NCI-H2196 (cell line): ENCODE measurements at regions not wholly inside any gene's neighbourhood (a gene's known extent, or its start where the extent isn't known, plus 50 kb on each side); places are given as distances from the start of the nearest gene placed in this dataset.
"Not testable (repeated sequence)": the region's sequence is repeated elsewhere in the genome, so short reads cannot be mapped to it uniquely, and the experiment has no call there.

Experiments used
- DNase-seq: peaks from one replicate; lab custom pipeline; 2025; ENCODE audit not compliant: unreplicated experiment; lab: John Stamatoyannopoulos, UW

DNA sequence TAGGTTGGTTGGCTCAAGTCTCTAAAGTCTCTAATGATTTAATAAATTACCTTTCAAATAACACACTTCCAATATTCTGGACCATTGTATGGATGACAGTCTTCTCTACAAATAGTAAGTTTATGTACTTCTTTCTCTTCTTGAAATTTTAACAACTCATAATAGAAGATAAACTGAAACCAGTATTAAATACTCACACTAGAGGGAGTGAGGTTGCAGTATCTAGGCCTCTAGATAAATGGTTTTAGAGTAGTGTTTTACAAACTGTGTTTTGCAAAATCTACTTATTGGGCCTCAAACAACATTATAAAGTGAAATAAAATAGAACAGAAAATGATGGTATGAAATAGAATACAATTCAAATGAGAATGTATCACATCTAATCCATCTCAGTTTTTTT is 479.9 kb upstream of the BRINP3 start:
- DNase-seq, result no peak

DNA sequence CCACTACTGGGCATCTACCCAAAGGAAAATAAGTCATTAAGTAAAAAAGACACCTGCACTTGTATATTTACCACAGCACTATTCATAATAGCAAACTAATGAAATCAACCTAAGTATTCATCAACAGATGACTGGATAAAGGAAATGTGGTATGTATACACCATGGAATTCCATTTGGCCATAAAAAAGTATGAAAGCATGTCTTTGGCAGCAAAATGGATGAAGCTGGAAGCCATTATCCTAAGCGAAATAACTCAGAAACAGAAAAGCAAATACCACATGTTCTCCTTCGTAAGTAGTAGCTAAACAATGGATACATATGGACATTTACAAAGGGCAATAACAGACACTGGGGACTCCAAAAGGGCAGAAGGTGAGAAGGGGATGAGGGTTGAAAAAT is 485.7 kb upstream of the BRINP3 start:
- DNase-seq, result no peak

DNA sequence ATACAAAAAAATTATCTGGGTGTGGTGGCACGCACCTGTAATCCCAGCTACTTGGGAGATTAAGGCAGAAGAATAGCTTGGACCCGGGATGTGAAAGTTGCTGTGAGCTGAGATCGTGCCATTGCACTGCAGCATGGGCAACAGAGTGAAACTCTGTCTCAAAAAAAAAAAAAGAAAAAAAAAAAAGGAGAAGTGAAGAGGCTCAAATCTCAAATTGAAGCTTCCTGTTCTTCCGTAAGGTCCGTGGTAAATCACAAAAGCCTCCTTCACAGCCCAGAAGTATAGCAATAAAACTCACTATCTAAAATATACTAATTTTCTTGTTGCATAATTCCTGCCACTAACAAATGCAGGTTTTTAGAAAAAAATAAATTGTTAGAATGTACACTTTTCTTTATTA is 498.2 kb upstream of the BRINP3 start:
- DNase-seq, result no peak

DNA sequence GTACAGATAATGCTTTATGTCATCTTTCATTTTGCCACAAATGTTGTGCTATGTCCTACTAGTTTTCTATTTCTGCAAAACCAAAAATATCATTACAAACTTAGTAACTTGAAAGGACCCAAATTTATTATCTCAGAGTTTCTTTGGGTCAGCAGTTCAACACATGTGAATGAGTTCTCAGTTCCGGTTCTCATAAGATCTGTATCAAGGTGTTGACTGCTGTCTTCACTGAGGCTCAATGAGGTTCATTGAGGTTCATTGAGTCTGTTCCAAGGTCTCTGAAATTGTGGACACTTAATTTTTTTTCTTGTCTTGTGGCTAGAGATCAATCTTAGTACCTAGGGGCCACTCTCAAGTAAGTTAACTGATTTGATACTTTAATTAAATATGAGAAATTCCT is 525.1 kb upstream of the BRINP3 start:
- DNase-seq, result no peak

DNA sequence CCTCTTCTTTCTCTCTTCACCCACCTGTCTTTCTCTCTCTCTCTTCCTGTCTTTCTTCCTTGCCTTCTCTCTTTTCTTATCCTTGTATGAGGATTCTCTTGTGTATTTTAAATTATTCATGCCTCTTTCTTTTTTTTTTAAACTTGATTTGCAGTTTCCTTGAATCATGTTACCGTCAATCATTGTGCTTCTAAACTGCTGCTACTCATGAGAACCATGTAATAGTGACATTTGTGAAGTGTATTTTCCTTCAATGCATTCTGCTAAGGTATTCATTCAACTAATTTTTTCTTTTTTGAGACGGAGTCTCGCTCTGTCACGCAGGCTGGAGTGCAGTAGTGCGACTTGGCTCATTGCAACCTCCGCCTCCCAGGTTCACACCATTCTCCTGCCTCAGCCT is 539.1 kb upstream of the BRINP3 start:
- DNase-seq, result no peak

DNA sequence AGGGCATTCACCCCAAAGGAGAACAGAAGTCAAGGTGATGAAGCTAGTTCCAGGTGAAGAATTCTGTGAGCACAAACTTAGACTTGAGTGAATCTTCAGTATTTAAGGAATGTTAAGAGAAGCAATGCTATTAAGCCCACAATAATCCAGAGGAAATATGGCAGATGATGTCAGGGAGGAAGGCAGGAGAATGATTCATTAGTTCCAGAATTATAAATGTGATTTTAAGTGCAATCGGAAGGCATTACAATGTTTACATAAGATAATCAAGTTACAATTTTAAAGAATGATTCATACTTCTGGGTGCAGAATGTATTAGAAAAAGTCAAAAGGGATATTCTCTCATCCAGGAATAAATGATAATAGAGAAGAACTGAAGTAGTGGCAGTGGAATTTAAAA is 545.2 kb upstream of the BRINP3 start:
- DNase-seq, result no peak

DNA sequence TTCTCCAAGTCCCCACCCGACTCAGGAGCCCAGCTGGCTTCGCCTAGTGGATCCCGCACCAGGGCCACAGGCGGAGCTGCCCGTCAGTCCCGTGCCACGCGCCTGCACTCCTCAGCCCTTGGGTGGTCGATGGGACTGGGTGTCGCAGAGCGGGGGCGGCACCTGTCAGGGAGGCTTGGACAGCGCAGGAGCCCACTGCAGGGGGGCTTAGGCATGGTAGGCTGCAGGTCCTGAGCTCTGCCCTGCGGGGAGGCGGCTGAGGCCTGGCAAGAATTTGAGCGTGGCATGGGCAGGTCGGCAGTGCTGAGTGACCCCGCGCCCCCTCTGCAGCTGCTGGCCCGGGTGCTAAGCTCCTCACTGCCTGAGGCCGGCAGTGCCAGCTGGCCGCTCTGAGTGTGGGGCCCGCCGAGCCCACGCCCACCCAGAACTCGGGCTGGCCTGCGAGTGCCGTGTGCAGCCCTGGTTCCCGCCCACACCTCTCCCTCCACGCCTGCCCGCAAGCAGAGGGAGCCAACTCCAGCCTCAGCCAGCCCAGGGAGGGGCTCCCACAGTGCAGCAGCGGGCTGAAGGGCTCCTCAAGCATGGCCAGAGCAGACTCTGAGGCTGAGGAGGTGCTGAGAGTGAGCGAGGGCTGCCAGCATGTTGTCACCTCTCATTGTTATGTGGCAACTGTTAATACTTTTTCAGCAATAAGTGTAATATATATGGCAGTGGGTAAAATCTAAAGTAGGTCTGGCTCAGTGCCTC is 548.4 kb upstream of the BRINP3 start:
- no peak for DNase-seq

DNA sequence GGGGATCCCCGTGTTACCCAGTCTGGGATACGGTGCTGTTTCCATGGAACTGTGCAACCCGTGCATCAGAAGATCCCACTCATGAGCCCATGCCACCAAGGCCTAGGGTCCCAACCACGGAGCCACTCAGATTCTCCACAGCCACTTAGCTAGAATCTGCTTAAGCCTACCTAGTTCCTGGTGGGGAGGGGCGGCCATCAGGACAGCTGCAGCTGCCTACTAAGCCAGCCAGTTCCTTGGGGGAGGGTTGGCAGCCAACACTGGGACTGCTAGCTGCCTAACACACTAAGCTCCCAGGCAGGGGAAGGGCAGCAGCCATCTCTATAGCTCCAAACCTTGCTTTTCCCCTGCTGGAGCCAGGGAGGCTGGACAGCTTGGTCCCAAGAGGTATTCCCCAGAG is 549.2 kb upstream of the BRINP3 start:
- no peak for DNase-seq

DNA sequence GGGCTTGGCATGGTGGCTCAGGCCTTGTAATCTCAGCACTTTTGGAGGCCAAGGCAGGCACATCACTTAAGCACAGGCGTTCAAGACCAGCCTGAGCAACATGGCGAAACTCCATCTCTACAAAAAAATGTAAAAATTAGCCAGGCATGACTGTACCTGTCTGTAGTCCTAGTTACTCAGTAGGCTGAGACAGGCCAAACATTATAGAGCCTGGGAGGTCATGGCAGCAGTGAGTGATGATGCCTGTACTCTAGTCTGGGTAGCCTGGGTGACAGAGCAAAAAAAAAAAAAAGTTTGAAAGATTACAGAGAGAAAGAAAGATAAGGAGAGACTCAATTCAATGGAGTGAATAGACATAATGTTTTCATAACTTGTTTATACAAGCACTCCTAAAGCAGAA is 556.5 kb upstream of the BRINP3 start:
- no peak for DNase-seq

DNA sequence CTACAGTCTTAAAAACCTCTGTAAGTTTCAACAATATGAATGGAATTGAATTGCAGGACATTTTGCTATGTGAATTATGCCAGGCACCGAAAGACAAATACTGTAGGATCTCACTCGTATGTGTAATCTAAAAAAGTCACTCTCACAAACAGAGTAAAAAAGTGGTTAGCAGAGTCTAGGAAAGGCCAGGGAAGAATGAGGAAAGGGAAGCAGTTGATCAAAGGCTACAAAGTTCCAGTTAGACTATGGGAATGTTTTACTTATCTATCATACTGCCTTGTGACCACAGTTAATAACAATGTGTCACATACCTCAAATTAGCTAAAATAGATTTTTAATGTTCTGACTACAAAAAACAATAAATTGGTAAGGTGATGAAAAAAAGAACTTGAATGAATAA is 565.4 kb upstream of the BRINP3 start:
- DNase-seq, result no peak

DNA sequence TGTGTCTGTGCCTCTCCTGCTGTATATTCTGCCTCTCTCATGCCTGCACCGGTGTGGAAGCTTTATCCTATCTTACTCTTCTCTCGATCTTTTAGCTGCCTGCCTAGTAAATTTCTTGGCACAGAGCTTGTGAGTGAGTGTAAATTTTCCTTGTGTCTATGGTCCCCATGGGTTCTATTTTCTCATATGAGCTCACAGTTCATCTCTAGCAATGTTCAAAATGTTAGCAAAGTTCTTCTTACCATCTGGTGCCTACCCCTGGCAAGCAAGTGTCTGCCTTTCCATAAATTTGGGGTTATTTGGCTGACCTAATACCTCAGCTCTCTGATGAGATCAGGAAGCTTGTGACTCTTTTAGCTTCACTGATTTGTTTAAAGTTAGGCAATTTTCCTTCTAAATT is 572.1 kb upstream of the BRINP3 start:
- no peak for DNase-seq

DNA sequence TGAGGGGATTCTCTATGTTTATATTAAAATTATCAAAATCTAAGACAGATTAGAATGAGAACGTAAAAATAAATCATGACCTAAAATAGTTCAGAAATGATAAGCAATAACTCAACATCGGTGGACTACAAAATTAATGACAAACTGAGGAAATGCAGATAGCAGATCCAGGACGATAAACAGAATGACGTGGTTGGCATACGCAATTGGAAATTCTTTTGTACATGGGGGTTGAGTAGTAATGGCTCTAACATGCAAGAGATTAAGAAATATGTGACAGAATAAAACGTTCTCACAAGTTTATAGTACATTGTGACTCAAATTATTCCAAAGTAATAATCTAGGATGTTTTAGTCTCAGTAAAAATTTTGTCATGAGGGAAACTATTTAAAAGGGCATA is 575.2 kb upstream of the BRINP3 start:
- DNase-seq, result no peak

DNA sequence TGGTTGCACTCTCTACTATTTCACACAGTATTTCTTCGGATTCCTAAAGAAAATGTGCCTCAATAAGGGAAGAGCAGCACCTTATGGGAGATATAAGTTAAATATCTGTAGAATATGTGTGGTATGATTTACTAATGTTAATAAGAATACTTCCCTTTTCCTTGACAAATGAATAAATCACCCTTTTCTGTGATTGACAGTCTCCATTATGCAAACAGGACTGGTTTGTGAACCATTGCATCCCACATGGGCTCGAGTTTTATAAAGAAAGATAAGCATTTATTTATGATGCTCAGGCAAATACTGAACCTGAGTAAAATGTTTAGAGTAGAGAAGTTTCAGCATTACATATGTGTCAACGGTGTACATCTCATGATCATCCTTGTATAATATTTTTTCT is 587.7 kb upstream of the BRINP3 start:
- DNase-seq, result no peak

DNA sequence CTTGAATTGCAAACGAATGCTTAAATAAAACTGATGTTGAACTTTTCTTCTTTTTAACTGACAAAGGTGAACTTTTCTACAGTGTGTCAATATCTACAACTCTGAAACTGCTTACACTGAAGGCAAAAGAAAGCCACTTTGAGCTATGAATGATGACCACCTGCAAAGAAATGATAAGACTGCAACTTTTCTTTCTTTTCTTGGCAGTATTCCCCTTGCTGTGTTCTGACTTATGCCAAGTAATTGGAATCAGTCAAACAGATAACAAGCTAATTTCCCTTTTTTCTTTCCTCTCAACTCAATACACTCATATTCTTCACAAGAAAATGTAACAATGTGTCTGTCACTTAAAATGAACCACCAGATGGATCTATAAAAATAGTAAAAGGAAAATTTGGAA is 588.1 kb upstream of the BRINP3 start:
- no peak for DNase-seq

DNA sequence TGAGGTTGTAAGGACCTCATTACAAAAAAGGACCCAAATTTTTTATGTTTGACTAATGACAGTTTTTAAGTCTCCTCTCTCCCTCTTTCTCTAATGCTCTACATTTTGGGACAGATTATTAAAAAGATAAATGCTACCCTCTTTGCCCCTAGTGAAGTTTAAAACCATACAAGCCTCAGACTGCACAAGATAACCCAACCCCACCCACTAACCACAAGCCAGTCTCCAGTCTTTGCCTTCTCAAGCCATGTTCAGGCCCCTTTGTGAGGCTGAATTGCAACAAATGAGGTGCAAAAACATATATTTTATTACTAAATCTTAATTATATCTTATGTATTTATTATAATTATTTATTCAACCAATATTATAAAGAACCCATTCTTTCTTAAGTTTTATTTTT is 597.2 kb upstream of the BRINP3 start:
- no peak for DNase-seq

DNA sequence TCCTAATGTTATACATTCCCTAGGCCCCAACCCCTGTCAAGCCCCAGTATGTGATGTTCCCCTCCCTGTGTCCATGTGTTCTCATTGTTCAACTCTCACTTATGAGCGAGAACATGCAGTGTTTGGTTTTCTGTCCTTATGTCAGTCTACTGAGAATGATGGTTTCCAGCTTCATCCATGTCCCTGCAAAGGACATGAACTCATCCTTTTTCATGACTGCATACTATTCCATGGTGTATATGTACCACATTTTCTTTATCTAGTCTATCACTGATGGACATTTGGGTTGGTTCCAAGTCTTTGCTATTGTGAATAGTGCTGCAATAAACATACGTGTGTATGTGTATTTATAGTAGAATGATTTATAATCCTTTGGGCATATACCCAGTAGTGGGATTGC is 605.4 kb upstream of the BRINP3 start:
- not testable (repeated sequence) for DNase-seq

DNA sequence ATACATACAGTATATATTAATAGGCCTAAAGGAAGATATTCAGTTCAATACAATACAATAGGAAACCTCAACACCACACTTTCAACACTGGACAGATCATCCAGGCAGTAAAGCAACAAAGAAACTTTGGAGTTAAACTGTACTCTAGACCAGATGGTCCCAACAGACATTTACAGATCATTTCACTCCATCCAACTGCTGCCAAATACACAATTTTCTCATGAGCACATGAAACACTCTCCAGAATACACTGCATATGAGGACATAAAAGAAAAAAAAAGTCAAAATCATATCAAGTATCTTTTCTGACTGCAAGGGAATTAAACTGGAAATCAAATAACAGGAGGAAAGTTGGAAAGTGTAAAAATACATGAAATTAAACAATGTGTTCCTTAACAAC is 607.5 kb upstream of the BRINP3 start:
- no peak for DNase-seq

DNA sequence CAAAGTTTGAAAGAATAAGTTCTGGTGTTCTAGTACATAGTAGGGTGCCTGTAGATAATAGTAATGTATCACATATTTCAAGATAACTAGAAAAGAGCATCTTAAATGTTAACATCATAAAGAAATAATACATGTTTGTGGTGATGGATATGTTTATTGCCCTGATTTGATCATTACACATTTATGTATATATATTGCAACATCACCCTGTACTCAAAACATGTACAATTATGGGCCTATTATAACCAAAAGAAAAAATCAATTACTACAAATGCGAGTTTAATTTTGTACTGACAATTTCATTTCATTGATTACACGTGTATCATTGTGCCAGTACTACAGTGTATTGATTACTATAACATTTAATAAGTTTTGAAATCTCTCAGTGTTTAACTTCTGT is 609.2 kb upstream of the BRINP3 start:
- no peak for DNase-seq

DNA sequence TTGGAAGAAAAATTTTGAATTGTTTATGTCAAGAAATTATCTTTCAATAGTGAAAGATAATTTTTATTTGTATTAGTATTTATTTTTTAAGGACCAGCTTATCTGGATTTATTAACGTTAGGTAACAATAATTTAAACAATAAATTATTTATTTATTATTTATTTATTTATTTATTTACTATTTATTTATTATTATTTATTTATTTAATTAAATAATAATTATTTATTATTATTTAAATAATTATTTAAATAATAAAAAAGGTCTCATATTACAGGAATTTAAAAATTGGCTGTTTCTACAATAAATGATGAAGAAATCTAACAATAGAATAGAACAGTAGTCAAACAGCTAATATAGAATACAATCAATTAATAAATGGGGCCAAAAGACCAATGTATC is 618.7 kb upstream of the BRINP3 start:
- DNase-seq, result no peak

DNA sequence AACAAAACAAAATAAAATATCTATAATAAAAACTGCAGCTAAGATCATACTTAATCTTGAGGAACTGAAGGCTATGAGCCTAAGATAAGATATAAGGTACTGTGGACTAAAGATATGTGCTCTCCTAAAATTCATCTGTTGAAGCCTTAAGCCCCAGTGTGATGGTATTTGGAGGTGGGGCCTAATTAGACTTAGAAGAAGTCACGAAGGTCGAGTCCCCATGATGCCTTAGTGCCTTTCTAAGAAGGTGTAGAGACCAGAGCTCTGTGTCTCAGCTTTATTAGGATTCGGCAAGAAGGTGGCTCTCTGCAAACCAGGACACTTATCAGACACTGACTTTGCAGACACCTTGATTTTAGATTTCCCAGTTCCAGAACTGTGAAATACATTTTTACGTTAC is 622.0 kb upstream of the BRINP3 start:
- DNase-seq, result no peak

DNA sequence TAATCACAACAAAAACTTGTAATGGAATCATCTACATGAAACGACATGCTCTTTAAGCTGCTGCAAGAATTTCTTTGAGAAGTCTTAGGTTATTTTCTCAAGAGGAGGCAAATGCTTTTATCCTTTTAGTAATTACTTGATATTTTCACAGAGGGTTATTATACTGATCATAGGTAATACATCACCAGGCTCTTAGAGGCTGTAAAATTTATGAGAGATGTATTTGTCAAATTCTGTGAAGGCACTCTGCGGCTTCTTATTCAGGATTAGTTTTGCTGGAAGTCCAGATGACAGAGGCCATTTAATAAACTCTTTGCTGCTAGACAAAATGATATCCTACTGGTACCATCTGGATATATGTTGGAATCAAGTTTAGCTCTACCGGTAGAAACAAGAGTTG is 624.3 kb upstream of the BRINP3 start:
- no peak for DNase-seq

DNA sequence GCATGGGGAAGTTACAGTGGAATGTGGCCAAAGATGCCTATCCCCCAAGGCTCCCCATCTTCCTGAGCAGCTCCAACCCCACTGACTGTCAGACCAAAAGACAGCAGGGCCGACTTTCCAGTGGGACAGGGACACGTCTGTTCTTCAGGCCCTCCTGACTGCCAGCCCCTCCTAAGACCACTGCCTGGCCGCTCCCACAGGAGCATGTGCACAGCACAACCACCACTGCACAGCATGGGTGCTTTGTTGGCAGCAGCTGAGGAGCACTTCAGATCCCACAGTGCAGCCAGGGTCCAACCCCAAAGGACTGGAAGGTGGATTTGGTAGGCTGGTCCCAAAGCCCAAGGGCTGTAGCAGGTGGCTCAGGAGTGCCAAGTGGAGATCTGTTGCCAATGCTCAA is 648.3 kb upstream of the BRINP3 start:
- DNase-seq, result no peak

DNA sequence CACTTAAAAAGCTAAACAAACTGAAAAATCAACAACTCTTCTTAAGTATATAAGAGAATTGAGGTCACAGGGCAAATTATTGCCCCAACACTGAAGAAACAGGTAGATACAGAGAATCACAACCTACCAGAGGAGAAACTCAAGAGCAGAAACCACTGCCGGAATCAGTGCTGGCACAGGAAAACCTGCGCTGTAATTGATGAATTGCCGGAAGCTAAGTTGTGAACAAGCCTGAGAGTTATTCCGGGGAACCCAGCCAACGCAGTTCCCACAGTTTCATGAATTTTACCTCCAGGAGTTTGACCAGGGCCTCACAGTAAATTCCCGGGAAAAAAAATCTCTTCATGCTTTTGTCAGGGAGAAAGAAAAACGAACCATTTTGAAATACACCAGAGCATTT is 657.1 kb upstream of the BRINP3 start:
- DNase-seq, result no peak

DNA sequence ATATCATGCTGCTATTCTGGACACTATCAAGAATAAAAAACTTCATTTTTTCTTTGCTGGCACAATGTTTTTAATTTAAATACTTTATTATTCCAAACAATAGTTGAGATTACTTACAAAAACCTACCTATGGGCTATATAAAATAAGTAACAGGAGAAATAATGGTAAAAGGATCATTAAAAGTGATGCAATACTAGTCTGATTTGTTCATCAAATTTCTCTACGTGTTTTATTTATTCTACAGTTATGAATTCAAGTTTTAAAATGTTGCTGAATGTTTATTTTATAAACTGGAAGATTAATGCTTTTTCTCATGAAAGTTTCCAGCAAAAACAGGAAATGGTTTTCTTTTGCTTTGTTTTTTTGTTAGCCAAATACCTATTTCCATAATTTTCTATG is 662.4 kb upstream of the BRINP3 start:
- DNase-seq, result no peak
